GM18858 (cell line): ENCODE measurements at regions not wholly inside any gene's neighbourhood (a gene's known extent, or its start where the extent isn't known, plus 50 kb on each side); places are given as distances from the start of the nearest gene placed in this dataset.

Experiments used
- ATAC-seq: cut with Tn5 transposase; IDR thresholded peaks from one replicate; pipeline ENCODE4 v1.9.1; 2021; ENCODE audit not compliant: unreplicated experiment

DNA sequence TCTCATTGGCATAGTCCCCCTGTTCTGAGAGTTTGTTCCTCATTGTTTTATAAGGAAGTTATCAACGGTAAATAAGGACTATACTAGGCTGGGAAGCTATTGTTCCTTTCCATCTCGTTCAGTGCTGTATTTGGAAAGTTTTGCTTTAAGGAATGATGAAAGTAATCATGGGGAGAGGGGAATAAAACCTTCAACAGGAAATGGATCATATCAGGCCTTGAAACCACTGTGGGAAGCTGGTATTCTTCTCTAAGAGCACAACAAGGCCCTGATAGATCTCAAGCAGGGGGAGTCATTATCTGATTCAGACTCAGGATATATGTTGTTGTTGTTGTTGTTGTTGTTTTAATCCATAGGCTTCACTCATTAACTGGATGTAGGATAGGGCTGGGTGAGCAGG lies 474.5 kb downstream of the ENC1 start:
- ATAC-seq = no peak

DNA sequence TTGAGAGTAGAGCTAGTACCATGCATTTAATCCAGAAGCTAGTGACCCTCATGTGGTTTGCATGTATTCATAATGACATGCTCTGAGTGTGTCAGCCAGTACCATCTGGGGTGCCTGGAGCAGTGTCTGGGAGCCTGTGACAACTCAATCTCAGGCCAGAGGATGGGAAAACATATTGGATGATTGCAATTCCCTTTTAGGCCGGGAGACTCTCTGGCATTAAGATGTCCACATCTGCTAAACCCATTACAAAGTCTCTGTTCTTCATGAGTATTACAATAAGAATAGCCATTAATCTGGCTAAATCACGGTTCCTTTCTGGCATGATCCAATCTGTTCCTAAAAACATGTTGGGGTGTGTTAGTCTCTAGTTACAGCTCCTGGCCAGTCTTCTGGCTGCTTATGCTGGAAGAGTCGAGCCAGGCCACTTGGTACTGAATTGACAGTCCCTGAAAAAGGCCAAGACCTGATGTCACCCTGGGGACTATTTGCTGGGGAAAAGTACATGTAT lies 475.7 kb downstream of the ENC1 start:
- no peak for ATAC-seq

GRCh38 chr5:74162524-74162923 lies 478.0 kb downstream of the ENC1 start:
- no peak for ATAC-seq

GRCh38 chr5:74161170-74161569 lies 479.4 kb downstream of the ENC1 start:
- ATAC-seq = no peak

GRCh38 chr5:74156728-74157383 lies 483.7 kb downstream of the ENC1 start:
- ATAC-seq = no peak

- ATAC-seq = no peak
Observed at GRCh38 chr5:74155501-74155900, 485.0 kb downstream of the ENC1 start.

GRCh38 chr5:74154526-74154925 lies 486.0 kb downstream of the ENC1 start:
- ATAC-seq = no peak

GRCh38 chr5:74153255-74153790 lies 487.2 kb downstream of the ENC1 start:
- no peak for ATAC-seq

DNA sequence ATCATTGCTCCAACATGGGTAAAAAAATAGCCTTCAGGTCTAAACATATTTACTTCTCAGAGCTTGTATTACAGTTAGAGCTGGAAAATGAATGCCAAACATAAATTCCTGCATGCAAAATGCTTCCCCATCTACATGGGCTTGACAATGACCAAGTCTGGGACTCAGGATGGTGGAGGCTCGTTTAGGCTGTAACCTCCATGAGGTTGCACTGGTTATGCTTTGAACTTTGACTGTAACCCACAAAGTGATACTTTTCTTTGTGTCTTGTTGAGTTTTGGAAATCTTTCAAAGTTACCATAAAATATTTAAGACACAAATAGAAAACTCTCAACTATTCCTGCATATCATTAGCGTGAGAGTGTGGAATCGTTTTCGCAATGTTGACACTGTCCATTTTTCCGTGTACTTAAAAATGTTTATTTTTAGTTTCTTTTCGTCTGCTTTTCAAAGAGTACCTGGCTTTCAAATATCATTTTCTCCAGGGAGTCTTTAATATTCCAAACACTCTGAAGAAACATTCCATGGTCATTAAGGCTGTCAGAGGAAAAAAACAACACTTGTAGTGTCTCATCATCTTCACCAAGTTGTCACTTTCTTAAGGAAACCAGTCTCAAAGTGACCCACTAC lies 487.8 kb downstream of the ENC1 start:
- no peak for ATAC-seq

DNA sequence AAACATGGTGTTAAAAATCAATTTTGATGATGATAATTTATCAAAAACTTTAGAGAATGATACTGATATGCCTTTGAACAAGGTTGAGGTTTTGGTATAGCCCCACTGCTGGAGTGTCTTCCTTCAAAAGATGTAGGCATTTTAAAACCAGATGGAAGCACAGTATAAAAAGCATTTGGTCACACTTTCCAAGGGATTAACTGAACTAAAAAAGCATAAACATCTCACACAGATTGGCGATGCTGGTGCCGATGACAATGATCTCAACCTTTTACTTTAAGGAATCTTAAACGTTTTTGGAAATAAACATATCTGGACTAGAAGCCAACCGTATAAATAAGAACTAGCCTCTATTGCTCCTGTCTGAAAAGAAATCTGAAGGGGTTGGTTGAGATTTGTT lies 488.4 kb downstream of the ENC1 start:
- ATAC-seq = no peak

DNA sequence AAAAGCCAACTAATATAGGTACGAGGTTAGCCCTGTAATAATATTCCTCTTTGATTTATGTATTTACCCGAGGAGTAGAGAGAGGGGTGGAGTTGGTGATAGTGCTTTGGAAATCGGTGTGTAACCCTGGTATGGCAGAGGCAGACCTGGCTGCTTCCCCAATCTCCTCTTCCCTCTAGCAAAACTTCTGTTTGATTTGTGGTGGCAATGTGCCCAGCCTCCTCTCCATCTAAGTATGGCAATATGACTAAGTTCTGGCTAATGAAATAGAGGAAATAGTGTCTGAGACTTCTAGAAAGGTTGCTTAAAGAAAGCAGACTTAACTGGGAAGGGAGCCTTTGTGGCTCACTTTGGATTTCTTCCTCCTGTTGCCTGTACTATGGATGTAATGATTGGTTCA lies 491.1 kb downstream of the ENC1 start:
- ATAC-seq = no peak

- ATAC-seq = no peak
Observed at GRCh38 chr5:74148321-74148720, 492.2 kb downstream of the ENC1 start.

DNA sequence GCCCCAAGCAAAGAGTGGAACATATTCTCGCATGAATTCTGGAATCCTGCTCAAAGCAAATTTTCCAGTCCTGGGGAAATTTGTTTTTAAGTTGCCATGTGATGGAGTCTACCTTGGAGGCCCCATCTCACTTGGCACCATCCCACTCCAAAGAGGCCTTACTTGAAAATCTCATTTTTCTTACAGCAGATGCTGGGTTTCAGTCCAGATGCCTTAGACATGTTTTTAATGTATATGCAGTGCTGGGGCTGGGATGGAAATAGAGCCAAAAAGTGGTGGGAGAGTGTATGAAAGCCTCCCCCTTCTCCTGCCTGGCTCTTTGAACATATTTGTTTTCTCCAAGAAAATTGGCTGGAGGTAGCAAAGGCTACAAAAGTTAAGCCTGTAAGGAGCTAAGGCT lies 493.7 kb downstream of the ENC1 start:
- no peak for ATAC-seq

DNA sequence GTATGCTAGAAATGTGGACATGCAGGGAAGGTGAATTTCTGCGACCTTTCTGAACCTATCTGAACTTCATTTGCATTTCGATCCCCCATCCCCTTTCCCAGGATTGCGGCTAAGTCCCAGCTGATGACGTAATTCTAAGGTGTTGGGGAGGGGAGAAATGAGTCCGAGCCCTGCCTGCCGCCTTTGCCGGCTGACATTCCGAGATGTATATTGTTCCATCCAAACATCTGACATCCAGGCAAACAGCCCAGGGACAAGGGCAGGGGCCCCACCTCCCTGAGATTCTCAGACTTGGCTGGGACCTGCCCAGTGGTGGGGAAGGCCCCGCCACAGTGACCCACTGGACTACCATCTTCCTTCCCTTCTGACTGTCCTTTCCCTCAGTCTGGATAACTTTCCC lies 494.6 kb downstream of the ENC1 start:
- ATAC-seq = no peak

- no peak for ATAC-seq
Observed at GRCh38 chr5:74143721-74144330, 496.7 kb downstream of the ENC1 start.

DNA sequence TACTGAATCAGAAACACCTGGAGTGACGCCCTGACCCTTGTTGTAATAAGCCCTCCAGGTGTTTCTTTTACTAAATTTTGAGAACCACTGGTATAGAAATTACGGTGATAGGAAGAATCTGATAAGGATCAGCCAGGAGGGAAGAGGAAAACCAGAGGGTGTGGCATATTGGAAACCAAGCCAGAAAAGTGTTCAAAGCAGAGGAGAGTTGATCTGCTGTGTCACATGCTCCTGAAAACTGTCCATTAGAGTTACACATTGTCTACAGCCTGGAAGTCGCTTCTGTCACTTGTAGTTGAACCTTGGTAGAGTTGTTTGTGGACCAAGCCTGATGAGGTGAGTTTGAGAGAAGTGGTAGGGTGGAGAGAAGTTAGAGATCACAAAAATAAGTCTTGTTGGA lies 497.4 kb downstream of the ENC1 start:
- ATAC-seq = no peak

- no peak for ATAC-seq
Observed at GRCh38 chr5:74141053-74141452, 499.5 kb downstream of the ENC1 start.

DNA sequence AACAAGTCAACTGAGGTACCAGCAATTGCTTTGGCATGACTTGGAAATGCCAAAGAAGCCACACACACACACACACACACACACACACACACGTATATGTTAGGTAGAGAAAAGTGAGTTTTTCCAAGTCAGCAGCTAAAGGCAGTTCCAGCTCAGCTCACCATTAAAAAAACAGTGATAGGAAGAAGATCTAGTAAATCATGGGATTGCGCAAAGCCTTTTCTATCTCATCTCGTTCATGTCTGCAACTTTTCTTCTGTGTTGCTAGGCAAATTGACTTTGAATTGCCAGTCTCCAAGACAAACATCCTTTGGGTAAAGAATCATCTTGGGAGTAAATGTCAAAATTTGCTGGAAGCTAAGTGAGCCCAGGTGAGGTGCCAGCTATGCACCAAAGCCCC lies 500.1 kb downstream of the ENC1 start:
- no peak for ATAC-seq

- no peak for ATAC-seq
Observed at GRCh38 chr5:74139589-74139988, 500.9 kb downstream of the ENC1 start.

GRCh38 chr5:74138721-74139120 lies 501.8 kb downstream of the ENC1 start:
- no peak for ATAC-seq

DNA sequence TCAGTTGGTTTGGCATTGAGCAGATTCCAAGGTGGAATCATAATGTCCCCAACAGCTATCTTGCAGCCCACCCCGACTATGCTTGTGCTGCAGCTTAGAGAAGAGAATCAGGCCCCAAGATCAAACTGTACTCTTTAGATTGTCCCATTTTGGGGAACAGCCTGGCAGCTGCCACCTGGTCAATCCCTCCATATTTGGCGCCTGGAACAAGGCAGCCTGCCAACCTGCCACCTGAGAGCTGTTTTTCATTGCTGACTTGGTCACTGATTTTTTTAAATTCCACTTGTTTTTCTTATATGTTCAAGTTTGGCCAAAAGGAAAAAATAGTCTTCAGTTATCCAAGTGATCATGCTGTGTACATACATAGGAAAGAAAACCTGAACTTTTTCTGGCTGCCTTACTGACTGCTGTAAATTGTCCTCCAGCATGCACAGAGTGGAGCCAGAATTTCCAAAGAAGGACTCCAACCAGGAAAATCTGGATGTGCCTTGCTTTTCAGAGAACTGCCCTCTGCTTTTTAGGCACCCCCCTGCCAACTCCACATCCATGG lies 504.2 kb downstream of the ENC1 start:
- ATAC-seq = no peak

DNA sequence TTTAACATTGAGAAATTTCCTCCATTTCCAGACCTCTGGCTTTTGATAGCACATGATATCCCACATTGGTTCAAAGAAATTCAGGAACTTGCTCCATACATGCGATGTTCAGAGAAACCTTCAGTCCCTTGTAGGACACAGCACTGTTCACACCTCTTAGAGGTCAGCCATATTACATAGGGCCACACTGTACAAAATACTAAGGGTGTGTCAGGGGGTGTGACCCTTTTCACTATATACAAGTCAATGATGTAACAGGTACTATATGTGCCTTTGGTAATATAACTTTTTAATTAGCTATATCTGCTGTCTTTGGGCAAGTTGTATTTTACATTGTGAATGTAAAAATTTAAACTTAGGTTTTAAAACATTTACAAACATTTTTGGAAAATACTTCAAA lies 505.5 kb downstream of the ENC1 start:
- no peak for ATAC-seq
